OCI-LY1 (cell line): ENCODE measurements at regions not wholly inside any gene's neighbourhood (a gene's known extent, or its start where the extent isn't known, plus 50 kb on each side); places are given as distances from the start of the nearest gene placed in this dataset.

Experiments used
- H2AFZ ChIP-seq: fragments of 200-600 bp; sonication (generic), shearing (Covaris generic); 2 replicates; pipeline ENCODE4 v1.6.0; 2014; ENCODE audit warnings: antibody characterized with exemption, mild to moderate bottlenecking, low read length
- H3F3A ChIP-seq: fragments of 200-600 bp; sonication (generic), shearing (Covaris generic); 2 replicates; pipeline ENCODE4 v1.6.0; 2014; ENCODE audit warnings: mild to moderate bottlenecking, antibody characterized with exemption, low read length, moderate library complexity; ENCODE audit not compliant: insufficient read depth
- H3K27ac ChIP-seq: fragments of 200-600 bp; sonication (generic); 2 replicates; pipeline ENCODE4 v1.5.1; 2014; ENCODE audit warnings: low read length, mixed run types, mild to moderate bottlenecking, low read depth; ENCODE audit not compliant: poor library complexity, severe bottlenecking
- H3K27me3 ChIP-seq: fragments of 200-600 bp; sonication (generic); 2 replicates; pipeline ENCODE4 v1.6.0; 2014; ENCODE audit warnings: antibody characterized with exemption, mild to moderate bottlenecking, low read length, moderate library complexity; ENCODE audit not compliant: insufficient read depth
- H3K36me3 ChIP-seq: fragments of 200-600 bp; sonication (generic); 2 replicates; pipeline ENCODE4 v1.6.1; 2014; ENCODE audit warnings: mild to moderate bottlenecking, antibody characterized with exemption, low read length, moderate library complexity, mixed read lengths; ENCODE audit not compliant: insufficient read depth
- H3K4me1 ChIP-seq: fragments of 200-600 bp; sonication (generic); 2 replicates; pipeline ENCODE4 v1.5.1; 2014; ENCODE audit warnings: mild to moderate bottlenecking, low read length, moderate library complexity; ENCODE audit not compliant: insufficient read depth, severe bottlenecking
- H3K4me2 ChIP-seq: fragments of 200-600 bp; sonication (generic), shearing (Covaris generic); 2 replicates; pipeline ENCODE4 v1.6.1; 2014; ENCODE audit warnings: low read length
- H3K4me3 ChIP-seq: fragments of 200-600 bp; sonication (generic); 2 replicates; pipeline ENCODE4 v1.5.1; 2014; ENCODE audit warnings: low read length, low read depth, mild to moderate bottlenecking, mixed read lengths; ENCODE audit not compliant: poor library complexity, severe bottlenecking
- H3K79me2 ChIP-seq: fragments of 200-600 bp; shearing (Covaris generic); 2 replicates; pipeline ENCODE4 v1.6.1; 2016; ENCODE audit warnings: mixed run types, low read length, mixed read lengths; ENCODE audit not compliant: insufficient read depth
- H3K9ac ChIP-seq: fragments of 200-600 bp; sonication (generic), shearing (Covaris generic); 2 replicates; pipeline ENCODE4 v1.6.1; 2014; ENCODE audit warnings: mild to moderate bottlenecking, low read length, mixed read lengths
- H3K9me2 ChIP-seq: fragments of 200-600 bp; sonication (generic), shearing (Covaris generic); 2 replicates; pipeline ENCODE4 v1.6.1; 2014; ENCODE audit warnings: low read depth, mild to moderate bottlenecking, low read length, mixed read lengths
- H3K9me3 ChIP-seq: fragments of 200-600 bp; shearing (Covaris generic); 2 replicates; pipeline ENCODE4 v1.6.1; 2014; ENCODE audit warnings: low read length, mixed read lengths
- H4K20me1 ChIP-seq: fragments of 200-600 bp; sonication (generic), shearing (Covaris generic); 2 replicates; pipeline ENCODE4 v1.6.0; 2016; ENCODE audit warnings: mild to moderate bottlenecking, low read length; ENCODE audit not compliant: insufficient read depth
- EZH2 ChIP-seq: fragments of 200-600 bp; sonication (generic), shearing (Covaris generic); IDR thresholded peaks from 2 replicates; pipeline ENCODE4 v1.8.0; 2017; ENCODE audit warnings: borderline replicate concordance, mixed run types, mild to moderate bottlenecking, antibody characterized with exemption, low read length, moderate library complexity, mixed read lengths
- TF ChIP-seq, protein P1 (sequence below): fragments of 200-600 bp; sonication (generic), shearing (Covaris generic); IDR thresholded peaks from 2 replicates; pipeline ENCODE4 v1.5.1; 2017; ENCODE audit warnings: mild to moderate bottlenecking, antibody characterized with exemption, low read length, moderate library complexity, mixed read lengths

DNA sequence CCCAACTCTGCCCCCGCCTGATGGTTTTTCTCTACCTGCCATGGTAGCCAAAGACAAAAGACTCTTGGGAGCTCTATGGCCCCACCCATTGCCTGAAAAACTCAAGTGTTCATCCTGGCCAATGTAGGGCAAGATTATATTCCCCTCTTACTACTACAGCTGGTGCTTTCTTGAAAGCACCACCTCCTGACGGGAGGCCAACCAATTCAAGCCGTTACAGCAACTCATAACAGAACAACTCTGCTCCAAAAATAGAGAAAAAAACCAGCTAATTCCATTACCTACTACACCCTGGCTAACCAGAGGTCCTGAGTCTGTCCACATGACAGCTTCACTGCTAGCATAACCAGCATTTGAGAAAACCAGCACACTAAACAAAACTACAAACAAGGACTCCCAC, 127.5 kb upstream of the GAREM1 start:
- H3K9ac ChIP-seq: no peak overlapping the region
- H3K4me2 ChIP-seq: no peak overlapping the region
- no peaks in the 10 kb centered on the region for H4K20me1 ChIP-seq
- H3K9me3 ChIP-seq: no peaks in the 10 kb centered on the region
- no peaks in the 10 kb centered on the region for H3K36me3 ChIP-seq
- H3K9me2 ChIP-seq: no peaks in the 10 kb centered on the region
- no peak for TF ChIP-seq EZH2
- TF ChIP-seq, protein P1, sequence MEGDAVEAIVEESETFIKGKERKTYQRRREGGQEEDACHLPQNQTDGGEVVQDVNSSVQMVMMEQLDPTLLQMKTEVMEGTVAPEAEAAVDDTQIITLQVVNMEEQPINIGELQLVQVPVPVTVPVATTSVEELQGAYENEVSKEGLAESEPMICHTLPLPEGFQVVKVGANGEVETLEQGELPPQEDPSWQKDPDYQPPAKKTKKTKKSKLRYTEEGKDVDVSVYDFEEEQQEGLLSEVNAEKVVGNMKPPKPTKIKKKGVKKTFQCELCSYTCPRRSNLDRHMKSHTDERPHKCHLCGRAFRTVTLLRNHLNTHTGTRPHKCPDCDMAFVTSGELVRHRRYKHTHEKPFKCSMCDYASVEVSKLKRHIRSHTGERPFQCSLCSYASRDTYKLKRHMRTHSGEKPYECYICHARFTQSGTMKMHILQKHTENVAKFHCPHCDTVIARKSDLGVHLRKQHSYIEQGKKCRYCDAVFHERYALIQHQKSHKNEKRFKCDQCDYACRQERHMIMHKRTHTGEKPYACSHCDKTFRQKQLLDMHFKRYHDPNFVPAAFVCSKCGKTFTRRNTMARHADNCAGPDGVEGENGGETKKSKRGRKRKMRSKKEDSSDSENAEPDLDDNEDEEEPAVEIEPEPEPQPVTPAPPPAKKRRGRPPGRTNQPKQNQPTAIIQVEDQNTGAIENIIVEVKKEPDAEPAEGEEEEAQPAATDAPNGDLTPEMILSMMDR: no peak
- H3K4me3 ChIP-seq: no peak overlapping the region
- no peaks in the 10 kb centered on the region for H3F3A ChIP-seq
- H3K27me3 ChIP-seq: no peaks in the 10 kb centered on the region
- H3K27ac ChIP-seq: no peak overlapping the region
- no peak overlapping the region for H2AFZ ChIP-seq
- no peaks in the 10 kb centered on the region for H3K79me2 ChIP-seq
- no peaks in the 10 kb centered on the region for H3K4me1 ChIP-seq

DNA sequence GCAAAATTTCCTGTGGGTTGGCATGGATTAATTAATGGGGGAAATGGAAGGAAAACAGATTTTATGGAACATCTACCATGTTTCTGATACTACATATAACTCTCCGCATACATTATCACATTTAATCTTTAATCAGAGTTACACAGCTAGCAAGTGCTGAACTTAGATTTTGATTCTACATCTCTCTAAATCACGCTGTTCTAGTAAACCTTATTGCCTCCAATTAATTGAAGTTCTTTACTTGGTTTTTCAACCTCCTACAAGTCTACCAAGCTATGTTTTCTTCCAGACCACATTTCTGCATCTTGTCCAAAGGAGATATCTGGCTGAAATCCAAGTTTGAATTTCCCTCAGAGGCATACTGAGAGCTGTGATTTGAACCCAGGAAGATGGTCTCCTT, 125.8 kb upstream of the GAREM1 start:
- H3K9ac ChIP-seq: no peak overlapping the region
- H2AFZ ChIP-seq: no peak overlapping the region
- no peaks in the 10 kb centered on the region for H3K27me3 ChIP-seq
- H3K4me1 ChIP-seq: no peaks in the 10 kb centered on the region
- H3K79me2 ChIP-seq: no peaks in the 10 kb centered on the region
- no peaks in the 10 kb centered on the region for H4K20me1 ChIP-seq
- TF ChIP-seq EZH2: no peak
- TF ChIP-seq, protein P1: no peak
- no peak overlapping the region for H3K4me2 ChIP-seq
- H3K9me2 ChIP-seq: no peaks in the 10 kb centered on the region
- H3K27ac ChIP-seq: no peak overlapping the region
- H3K4me3 ChIP-seq: no peak overlapping the region
- H3F3A ChIP-seq: no peaks in the 10 kb centered on the region
- H3K36me3 ChIP-seq: no peaks in the 10 kb centered on the region
- H3K9me3 ChIP-seq: no peaks in the 10 kb centered on the region

DNA sequence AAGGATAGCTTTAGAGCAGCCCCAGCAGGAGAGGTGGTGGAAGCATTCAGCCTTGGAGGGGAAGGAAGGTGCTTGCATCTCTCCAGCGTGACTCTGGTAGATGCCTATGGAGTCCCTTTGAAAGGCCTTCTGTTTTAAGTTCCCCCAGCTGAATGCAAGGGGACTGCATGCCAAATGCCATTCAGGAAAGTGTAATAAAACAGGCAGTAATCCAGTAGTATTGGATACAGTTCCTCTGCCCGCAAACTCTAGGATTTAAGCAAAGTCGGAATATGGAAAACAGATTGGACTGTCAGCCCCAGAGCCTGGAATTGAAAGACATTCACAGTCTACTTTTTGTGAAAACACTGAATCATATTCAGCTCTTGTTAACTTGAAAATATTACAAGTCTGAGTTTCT, 125.2 kb upstream of the GAREM1 start:
- Histone ChIP-seq H3K27ac (no peak overlapping the region), H3K9ac (no peak overlapping the region), H3K9me3 (no peaks in the 10 kb centered on the region), H2AFZ (no peak overlapping the region), H3K36me3 (no peaks in the 10 kb centered on the region), H3F3A (no peaks in the 10 kb centered on the region), H3K9me2 (no peaks in the 10 kb centered on the region), H3K79me2 (no peaks in the 10 kb centered on the region), H4K20me1 (no peaks in the 10 kb centered on the region), H3K4me1 (no peaks in the 10 kb centered on the region), H3K27me3 (no peaks in the 10 kb centered on the region), H3K4me3 (no peak overlapping the region), H3K4me2 (no peak overlapping the region)
- TF ChIP-seq, protein P1: no peak
- TF ChIP-seq EZH2: no peak
